Cardiac fibroblast (primary cell): ENCODE measurements at regions not wholly inside any gene's neighbourhood (a gene's known extent, or its start where the extent isn't known, plus 50 kb on each side); places are given as distances from the start of the nearest gene placed in this dataset.

Source experiments
- DNase-seq, 2 donors: peaks; one replicate each; pipeline versions ENCODE4 v3.0.0 to v3.0.0-alpha.2; 2010; ENCODE audit warnings: low read depth in 2 of 2
- H3K4me3 ChIP-seq, 2 donors: replicated peaks in 1 of 2; 1 replicate in 1 of 2; 2 replicates in 1 of 2; pipeline ENCODE4 v1.5.1; 2011; ENCODE audit warnings: low read depth in 2 of 2, low read length in 2 of 2, mild to moderate bottlenecking in 2 of 2, moderate library complexity in 1 of 2
- TF ChIP-seq, protein P1 (sequence below): IDR thresholded peaks from one replicate; pipeline ENCODE4 v1.5.1; 2011; ENCODE audit warnings: low read depth, mild to moderate bottlenecking, low read length, inconsistent platforms

DNA sequence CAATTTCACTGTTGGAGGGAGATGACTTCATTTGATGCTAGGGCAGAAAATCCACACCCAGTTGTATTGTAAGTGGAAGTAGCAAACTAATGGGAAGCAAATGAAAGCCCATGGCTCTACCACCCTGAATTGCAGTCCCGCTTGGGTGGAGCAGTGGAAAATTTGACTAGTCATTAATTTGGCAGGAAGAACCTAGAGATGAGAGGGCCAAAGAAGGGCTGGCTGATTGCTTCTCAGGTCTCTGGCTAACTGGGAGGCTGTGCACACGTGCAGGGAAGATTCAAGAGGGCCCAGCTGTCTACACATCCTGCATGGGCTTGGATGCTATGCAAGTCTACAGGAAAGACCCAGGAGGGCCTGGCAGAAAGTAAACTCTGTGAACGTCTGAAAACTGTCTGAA is 466.2 kb downstream of the TFAP2A start:
- DNase-seq = no peak
- no peak overlapping the region for H3K4me3 ChIP-seq
- TF ChIP-seq, protein P1, sequence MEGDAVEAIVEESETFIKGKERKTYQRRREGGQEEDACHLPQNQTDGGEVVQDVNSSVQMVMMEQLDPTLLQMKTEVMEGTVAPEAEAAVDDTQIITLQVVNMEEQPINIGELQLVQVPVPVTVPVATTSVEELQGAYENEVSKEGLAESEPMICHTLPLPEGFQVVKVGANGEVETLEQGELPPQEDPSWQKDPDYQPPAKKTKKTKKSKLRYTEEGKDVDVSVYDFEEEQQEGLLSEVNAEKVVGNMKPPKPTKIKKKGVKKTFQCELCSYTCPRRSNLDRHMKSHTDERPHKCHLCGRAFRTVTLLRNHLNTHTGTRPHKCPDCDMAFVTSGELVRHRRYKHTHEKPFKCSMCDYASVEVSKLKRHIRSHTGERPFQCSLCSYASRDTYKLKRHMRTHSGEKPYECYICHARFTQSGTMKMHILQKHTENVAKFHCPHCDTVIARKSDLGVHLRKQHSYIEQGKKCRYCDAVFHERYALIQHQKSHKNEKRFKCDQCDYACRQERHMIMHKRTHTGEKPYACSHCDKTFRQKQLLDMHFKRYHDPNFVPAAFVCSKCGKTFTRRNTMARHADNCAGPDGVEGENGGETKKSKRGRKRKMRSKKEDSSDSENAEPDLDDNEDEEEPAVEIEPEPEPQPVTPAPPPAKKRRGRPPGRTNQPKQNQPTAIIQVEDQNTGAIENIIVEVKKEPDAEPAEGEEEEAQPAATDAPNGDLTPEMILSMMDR = no peak

DNA sequence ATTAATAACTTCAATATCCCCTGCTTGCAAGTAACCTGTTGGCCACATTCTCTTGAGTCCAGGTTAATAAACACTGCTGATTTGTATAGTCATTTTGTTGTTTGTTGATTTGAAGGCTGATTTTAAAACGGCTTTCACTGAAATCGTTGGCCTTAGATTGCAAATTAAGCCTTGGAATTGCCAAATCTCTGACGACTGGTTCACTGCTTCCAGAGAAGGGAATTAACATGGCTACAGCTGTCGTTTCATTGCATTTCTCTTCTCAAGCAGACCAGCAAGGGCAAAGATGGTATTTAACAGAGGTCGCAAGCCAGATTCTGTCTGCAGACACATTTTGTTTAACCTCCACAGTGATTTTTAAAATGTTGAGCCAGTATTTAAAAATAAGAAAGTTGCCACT is 470.9 kb downstream of the TFAP2A start:
- DNase-seq = no peak
- TF ChIP-seq, protein P1 = no peak
- no peak overlapping the region for H3K4me3 ChIP-seq

GRCh38 chr6:9943026-9943425 is 471.8 kb downstream of the TFAP2A start:
- no peak overlapping the region for H3K4me3 ChIP-seq
- TF ChIP-seq, protein P1 = no peak
- no peak for DNase-seq

- TF ChIP-seq, protein P1 = no peak
- H3K4me3 ChIP-seq = no peak overlapping the region
- DNase-seq = no peak
These were observed 472.7 kb downstream of the TFAP2A start for GRCh38 chr6:9942131-9942530.

DNA sequence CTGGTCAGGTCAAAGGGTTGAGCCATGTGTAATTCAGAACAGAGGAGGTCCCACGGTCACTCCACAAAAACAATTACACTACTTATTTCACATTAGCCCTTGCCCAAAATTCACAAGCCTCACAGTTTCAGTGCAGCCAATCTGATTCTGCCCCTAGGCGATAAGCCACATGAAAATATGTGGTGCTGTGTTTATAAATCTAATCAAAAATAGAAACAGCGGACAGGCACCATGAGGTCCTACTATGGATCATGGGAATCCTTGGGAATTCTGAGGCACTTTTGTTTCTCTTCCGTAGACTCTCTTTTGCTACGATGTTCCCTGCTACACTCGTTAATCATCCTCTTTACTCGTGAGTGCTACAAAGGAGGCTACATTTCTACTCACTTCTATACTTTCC is 476.1 kb downstream of the TFAP2A start:
- TF ChIP-seq, protein P1 = no peak
- no peak for DNase-seq
- no peak overlapping the region for H3K4me3 ChIP-seq

DNA sequence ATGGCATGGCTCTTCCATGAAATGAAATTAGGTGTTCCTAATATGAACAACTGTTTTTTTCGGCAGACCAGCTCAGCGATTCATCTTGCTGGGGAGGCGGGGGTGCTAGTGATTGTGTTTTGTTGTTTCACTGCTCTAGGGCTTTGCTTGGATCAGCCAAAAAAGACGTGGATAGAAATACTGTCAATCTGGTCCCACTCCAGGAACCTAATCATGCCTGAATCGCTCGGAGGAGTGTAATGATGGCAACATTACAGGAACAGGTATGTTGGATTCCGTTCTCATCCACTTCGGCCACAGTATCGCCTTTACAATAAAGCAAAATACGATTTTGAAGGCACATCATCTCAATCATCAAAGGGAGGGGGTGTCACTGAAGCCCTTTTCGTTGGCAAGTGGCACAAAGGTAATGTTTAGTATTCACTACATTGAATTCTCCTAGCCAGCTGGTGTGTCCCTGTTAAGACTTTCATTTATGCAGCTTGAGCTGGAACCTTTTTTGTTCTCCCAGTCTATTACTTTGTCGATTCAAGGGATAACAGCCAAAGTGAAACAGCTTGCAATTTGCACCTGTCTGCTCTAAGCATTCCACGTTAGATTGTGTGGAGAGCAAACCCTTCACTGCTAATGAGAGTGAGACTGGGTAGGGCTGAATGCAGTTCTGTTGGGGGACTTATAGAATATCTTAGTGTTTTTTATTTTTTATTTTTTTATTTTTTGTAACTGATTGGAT is 477.7 kb downstream of the TFAP2A start:
- TF ChIP-seq, protein P1 = no peak
- H3K4me3 ChIP-seq = no peak overlapping the region
- no peak for DNase-seq

- no peak overlapping the region for H3K4me3 ChIP-seq
- no peak for DNase-seq
- TF ChIP-seq, protein P1 = no peak
These were observed 478.3 kb downstream of the TFAP2A start for GRCh38 chr6:9936551-9936950.
